ENCODE measurements at regions not wholly inside any gene's neighbourhood (a gene's known extent, or its start where the extent isn't known, plus 50 kb on each side); places are given as distances from the start of the nearest gene placed in this dataset.

DNA sequence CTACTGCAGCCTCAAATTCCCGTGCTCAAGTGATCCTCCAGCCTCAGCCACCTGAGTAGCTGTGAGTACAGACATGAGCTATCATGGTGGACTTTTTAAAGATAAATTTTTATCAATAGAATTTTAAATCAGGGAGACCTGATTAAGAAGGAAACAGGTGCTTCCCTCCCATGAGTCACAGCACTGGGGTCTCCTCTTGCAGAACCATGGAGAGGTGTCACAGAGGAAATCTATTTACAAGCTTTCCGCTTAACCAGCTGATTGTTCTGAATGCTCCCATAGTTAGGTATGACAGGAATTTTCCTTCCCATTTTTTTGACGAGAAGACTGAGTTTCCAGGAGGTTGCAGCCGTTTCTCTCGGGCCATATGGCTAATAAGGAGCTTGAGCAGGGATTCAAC, 516.1 kb downstream of the MIAT start:
- no peak for DNase-seq (ENCODE audit: low read depth in 3 of 3)

DNA sequence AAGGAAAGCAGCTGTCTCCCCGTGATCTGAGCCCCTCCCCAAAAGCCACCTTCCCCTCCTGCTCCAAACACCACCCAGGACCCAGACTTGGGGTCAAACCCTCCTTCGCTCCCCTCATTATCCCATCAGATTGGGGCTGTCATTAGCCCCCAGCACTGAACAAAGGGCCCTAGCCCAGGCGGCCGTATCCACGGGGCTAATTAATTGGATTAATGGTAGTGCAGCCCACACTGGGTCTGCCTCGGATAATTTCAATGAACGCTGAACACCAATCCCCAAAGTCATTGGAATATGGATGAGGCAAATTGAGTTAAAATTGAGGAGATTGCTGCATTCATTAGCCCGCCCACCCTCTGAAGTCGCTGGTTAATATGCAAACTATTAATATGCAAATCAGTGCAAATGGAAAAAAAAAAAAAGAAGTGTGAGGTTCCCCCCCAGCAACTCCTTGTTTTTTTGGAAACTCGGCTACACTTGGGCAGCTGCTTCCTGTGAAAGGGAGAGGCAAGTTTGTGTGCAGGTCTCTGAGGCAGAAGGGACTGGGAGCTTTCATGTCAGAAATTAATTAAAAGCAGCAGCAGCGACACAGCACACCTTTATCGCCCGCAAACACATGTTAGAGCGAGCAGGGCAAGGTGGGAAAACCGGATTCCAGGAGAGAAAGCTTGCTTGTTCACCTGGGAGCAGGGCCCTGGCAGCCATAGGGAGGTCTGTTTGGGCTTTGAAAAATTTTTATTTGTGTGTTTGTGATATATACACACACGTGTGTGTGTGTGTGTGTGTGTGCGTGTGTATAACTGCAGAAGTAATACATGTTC, 517.8 kb downstream of the MIAT start:
- no peak for DNase-seq (ENCODE audit: low read depth in 3 of 3)

DNA sequence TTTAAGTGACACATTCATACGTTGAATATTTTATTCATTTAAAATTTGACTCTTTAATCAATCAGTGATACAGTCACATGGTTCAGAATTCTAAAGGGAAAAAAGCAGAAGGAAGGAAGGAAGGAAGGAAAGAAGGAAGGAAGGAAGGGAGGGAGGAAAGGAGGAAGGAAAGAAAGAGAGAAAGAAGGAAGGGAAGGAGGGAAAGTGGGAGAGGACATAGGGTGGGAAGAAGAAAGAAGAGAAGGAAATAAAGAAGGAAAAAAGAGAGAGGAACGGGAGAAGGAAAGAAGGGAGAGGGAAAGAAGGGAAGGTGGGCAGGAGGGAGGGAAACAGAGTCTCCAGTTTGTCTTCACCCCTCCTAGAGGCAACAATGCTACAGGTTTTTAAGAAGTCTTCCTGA, 518.6 kb downstream of the MIAT start:
- DNase-seq (ENCODE audit: low read depth in 3 of 3) = no peak

- no peak for DNase-seq (ENCODE audit: low read depth in 3 of 3)
Measured at GRCh38 chr22:27179161-27179560, 521.8 kb downstream of the MIAT start.

DNA sequence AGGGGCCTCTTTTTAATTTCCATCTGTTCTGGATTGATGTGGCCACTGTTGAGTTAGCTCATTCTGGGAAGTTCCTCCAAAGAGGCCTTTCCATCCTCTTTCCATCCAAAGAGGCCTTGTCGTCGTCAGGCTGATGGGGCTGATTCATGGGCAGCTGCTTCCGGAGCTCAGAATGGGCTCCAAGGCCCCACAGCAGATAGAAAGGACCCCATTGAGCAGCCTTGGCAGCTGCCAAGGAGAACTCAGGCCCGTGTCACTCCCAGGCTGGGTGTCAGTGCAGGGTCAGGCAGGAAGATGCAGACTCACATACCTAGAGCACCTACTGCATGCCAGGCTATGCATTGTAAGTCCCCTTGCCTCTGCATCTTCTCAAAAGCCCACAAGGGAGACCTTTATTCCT, 524.1 kb downstream of the MIAT start:
- no peak for DNase-seq (ENCODE audit: low read depth in 3 of 3)

- no peak for DNase-seq (ENCODE audit: low read depth in 3 of 3)
Measured at GRCh38 chr22:27183474-27183873, 526.1 kb downstream of the MIAT start.

- DNase-seq (ENCODE audit: low read depth in 3 of 3) = no peak
Measured at GRCh38 chr22:27185099-27185709, 527.8 kb downstream of the MIAT start.

GRCh38 chr22:27185760-27186302, 528.4 kb downstream of the MIAT start:
- DNase-seq (ENCODE audit: low read depth in 3 of 3) = no peak

- DNase-seq (ENCODE audit: low read depth in 3 of 3) = no peak
Measured at GRCh38 chr22:27186643-27187042, 529.3 kb downstream of the MIAT start.

- DNase-seq (ENCODE audit: low read depth in 3 of 3) = no peak
Measured at GRCh38 chr22:27192135-27192829, 534.9 kb downstream of the MIAT start.

DNA sequence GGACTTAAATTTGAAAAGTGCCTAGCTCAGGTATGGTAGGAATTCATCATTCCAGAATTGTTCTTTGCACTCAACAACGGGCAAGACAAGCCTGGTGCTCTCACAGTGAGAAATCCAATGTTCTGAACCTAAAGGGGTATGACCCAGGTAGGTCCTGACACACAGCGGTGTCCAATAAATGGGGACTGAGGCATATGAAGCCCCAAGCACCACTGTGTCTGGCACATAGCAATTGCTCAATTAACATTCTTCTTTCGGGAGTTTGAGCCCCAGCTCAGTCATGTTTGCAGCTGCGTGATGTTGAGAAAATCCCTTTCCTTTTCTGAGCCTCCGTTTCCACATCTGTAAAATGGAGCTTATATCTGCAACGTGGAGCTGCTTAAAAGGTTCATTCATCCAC, 535.8 kb downstream of the MIAT start:
- DNase-seq (ENCODE audit: low read depth in 3 of 3) = no peak

GRCh38 chr22:27193636-27194035, 536.2 kb downstream of the MIAT start:
- no peak for DNase-seq (ENCODE audit: low read depth in 3 of 3)

GRCh38 chr22:27194096-27194748, 536.8 kb downstream of the MIAT start:
- no peak for DNase-seq (ENCODE audit: low read depth in 3 of 3)

DNA sequence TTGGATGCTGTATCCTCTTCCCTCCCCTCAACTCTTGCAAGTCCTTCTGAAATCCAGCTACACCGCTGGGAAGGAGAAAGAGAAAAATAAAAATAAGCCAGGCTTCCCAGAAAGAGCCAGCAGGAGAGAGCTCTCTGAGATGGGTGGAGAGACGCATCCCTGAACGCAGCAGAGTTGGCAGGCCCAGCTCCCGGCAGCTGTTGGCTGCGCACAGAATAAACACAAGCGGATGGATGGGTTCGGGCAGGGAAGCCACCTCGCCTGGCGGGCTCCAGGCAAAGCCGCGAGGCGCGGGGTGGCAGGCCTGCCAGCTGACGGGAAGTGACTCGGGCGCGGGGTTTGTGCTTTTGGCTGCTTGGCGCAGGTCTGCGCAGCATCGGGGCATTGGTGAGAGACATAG, 537.7 kb downstream of the MIAT start:
- no peak for DNase-seq (ENCODE audit: low read depth in 3 of 3)

GRCh38 chr22:27195494-27195893, 538.1 kb downstream of the MIAT start:
- DNase-seq (ENCODE audit: low read depth in 3 of 3) = no peak

DNA sequence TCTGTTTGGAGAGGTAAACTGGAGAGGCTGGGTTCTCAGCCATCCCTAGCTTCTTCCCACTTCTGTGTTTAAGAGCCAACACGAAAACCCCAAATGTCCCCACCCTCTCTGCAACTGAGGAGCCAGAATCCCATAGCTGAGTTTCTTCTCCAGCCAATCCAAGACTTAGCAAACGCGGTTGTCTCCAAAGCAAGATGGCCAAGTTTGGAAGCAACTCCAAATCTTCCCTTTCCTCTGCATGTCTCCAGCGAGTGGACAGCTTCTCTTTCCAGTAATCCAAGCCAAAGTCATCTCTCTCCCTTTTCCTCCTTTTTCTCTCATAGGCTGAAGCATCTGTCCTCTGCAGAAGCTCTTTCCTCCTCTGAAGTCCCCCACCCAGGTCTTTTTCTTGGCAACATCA, 539.2 kb downstream of the MIAT start:
- DNase-seq (ENCODE audit: low read depth in 3 of 3) = no peak

- DNase-seq (ENCODE audit: low read depth in 3 of 3) = no peak
Measured at GRCh38 chr22:27197052-27197451, 539.7 kb downstream of the MIAT start.

- no peak for DNase-seq (ENCODE audit: low read depth in 3 of 3)
Measured at GRCh38 chr22:27197618-27198017, 540.2 kb downstream of the MIAT start.

DNA sequence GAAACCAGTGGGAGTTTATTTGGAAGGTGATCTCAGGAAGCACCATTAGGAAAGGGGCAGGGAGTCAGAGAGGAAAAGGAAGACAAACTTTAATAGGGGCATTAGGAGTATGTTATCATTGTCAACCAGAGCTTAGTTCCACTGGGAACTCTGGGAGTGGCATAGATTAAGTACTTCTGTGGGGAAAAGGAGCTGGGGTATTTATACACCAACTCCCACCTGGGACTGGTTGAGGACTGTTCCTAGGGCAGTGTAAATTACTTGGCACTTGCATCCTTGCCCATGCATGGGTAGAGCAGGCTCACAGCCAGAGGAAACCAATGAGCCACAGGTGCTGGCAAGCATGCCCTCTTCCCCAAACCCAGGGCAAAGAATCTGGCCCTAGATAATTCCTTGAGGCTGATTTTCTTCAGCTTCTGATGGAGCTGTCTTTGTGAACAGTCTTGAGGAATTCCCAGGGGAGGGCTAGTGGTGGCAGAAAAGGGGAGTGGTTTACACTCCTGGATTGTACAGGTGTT, 541.2 kb downstream of the MIAT start:
- DNase-seq (ENCODE audit: low read depth in 3 of 3) = no peak

GRCh38 chr22:27199354-27199753, 542.0 kb downstream of the MIAT start:
- DNase-seq (ENCODE audit: low read depth in 3 of 3) = no peak

- DNase-seq (ENCODE audit: low read depth in 3 of 3) = no peak
Measured at GRCh38 chr22:27201276-27201675, 543.9 kb downstream of the MIAT start.

- DNase-seq (ENCODE audit: low read depth in 3 of 3) = no peak
Measured at GRCh38 chr22:27201741-27202140, 544.4 kb downstream of the MIAT start.

Measured in stimulated activated CD4-positive, alpha-beta T cell treated with anti-CD3 and anti-CD28 coated beads, TNF-alpha, amount 100 ng/mL, for 4 hours (primary cell).